Suprapubic skin (tissue), 3 donors: ENCODE measurements at regions not wholly inside any gene's neighbourhood (a gene's known extent, or its start where the extent isn't known, plus 50 kb on each side); places are given as distances from the start of the nearest gene placed in this dataset.

ENCODE experiments used
- CTCF ChIP-seq, 2 donors: fragments of 200-600 bp in 1 of 2; fragments of 450-650 bp in 1 of 2; sonication (generic) in 1 of 2; IDR thresholded peaks; one replicate each; pipeline ENCODE4 v1.5.1; 2016 to 2019; ENCODE audit warnings: antibody characterized with exemption in 2 of 2, mild to moderate bottlenecking in 1 of 2, moderate library complexity in 1 of 2
- EP300 ChIP-seq: sonication (generic); formaldehyde crosslinking; IDR thresholded peaks from one replicate; pipeline ENCODE4 v1.6.1; 2017; ENCODE audit warnings: antibody characterized with exemption
- POLR2A ChIP-seq, 2 donors: fragments of 450-650 bp; IDR thresholded peaks; one replicate each; pipeline ENCODE4 v1.6.1; 2017; ENCODE audit warnings: antibody characterized with exemption in 2 of 2, mild to moderate bottlenecking in 2 of 2, moderate library complexity in 2 of 2

GRCh38 chr12:61717986-61718385 lies 542.2 kb upstream of the USP15 start:
- no peak for TF ChIP-seq EP300
- no peak for TF ChIP-seq CTCF (IDR thresholded peaks at IDR 0.05)
- no peak for TF ChIP-seq POLR2A (IDR thresholded peaks at IDR 0.05)
